ENCODE measurements at regions not wholly inside any gene's neighbourhood (a gene's known extent, or its start where the extent isn't known, plus 50 kb on each side); places are given as distances from the start of the nearest gene placed in this dataset.

GRCh38 chr3:83302091-83302490 lies 1540.6 kb upstream of the GBE1 start:
- DNase-seq = no peak

- DNase-seq = no peak
Observed at GRCh38 chr3:83317605-83318004, 1556.2 kb upstream of the GBE1 start.

- DNase-seq = no peak
Observed at GRCh38 chr3:83320726-83321125, 1559.3 kb upstream of the GBE1 start.

- DNase-seq = no peak
Observed at GRCh38 chr3:83321457-83321856, 1560.0 kb upstream of the GBE1 start.

GRCh38 chr3:83321891-83322290 lies 1560.4 kb upstream of the GBE1 start:
- DNase-seq = no peak

- DNase-seq = no peak
Observed at GRCh38 chr3:83354205-83354604, 1592.8 kb upstream of the GBE1 start.

GRCh38 chr3:83393276-83393675 lies 1565.5 kb upstream of the CADM2 start:
- DNase-seq = no peak

GRCh38 chr3:83403927-83404326 lies 1554.9 kb upstream of the CADM2 start:
- no peak for DNase-seq

- no peak for DNase-seq
Observed at GRCh38 chr3:83426300-83426699, 1532.5 kb upstream of the CADM2 start.

- DNase-seq = peak; percentile 38
Observed at GRCh38 chr3:83434880-83435587, 1523.8 kb upstream of the CADM2 start.

GRCh38 chr3:83438188-83438587 lies 1520.6 kb upstream of the CADM2 start:
- peak; percentile 38 for DNase-seq

GRCh38 chr3:83453056-83453455 lies 1505.7 kb upstream of the CADM2 start:
- peak; percentile 77 for DNase-seq

- peak; percentile 19 for DNase-seq
Observed at GRCh38 chr3:83454353-83454752, 1504.4 kb upstream of the CADM2 start.

GRCh38 chr3:83457551-83457950 lies 1501.2 kb upstream of the CADM2 start:
- DNase-seq = no peak

GRCh38 chr3:83460052-83460451 lies 1498.7 kb upstream of the CADM2 start:
- DNase-seq = peak; percentile 2

GRCh38 chr3:83461411-83461810 lies 1497.4 kb upstream of the CADM2 start:
- DNase-seq = no peak

- no peak for DNase-seq
Observed at GRCh38 chr3:83477563-83477962, 1481.2 kb upstream of the CADM2 start.

- DNase-seq = no peak
Observed at GRCh38 chr3:83482402-83483070, 1476.3 kb upstream of the CADM2 start.

- DNase-seq = no peak
Observed at GRCh38 chr3:83496462-83496861, 1462.3 kb upstream of the CADM2 start.

GRCh38 chr3:83498361-83499016 lies 1460.3 kb upstream of the CADM2 start:
- no peak for DNase-seq

GRCh38 chr3:83500422-83500821 lies 1458.4 kb upstream of the CADM2 start:
- DNase-seq = peak; percentile 64

GRCh38 chr3:83500931-83501330 lies 1457.9 kb upstream of the CADM2 start:
- DNase-seq = no peak

GRCh38 chr3:83513051-83513450 lies 1445.7 kb upstream of the CADM2 start:
- no peak for DNase-seq

GRCh38 chr3:83513677-83514076 lies 1445.1 kb upstream of the CADM2 start:
- no peak for DNase-seq

Measured in NCI-H69 (cell line).